GM10248 (cell line): ENCODE measurements at regions not wholly inside any gene's neighbourhood (a gene's known extent, or its start where the extent isn't known, plus 50 kb on each side); places are given as distances from the start of the nearest gene placed in this dataset.

Source experiments
- CTCF ChIA-PET: fragments of 300-600 bp; sonication (Branson Sonifier 250); formaldehyde crosslinking; extraction: SDS; loops from one replicate; lab custom pipeline; 2021; ENCODE audit warnings: antibody characterized with exemption; lab: Yijun Ruan, JAX
- POLR2A ChIA-PET: fragments of 350-650 bp; sonication (Branson Sonifier 250); formaldehyde crosslinking; extraction: SDS; loops from one replicate; lab custom pipeline; 2020; ENCODE audit warnings: antibody characterized with exemption; lab: Yijun Ruan, JAX
- DNase-seq: peaks from one replicate; pipeline ENCODE4 v3.0.0; 2012; ENCODE audit errors: extremely low spot score
- CTCF ChIP-seq: IDR thresholded peaks from 2 replicates; pipeline ENCODE4 v1.5.1; 2012; ENCODE audit warnings: mild to moderate bottlenecking, low read depth; ENCODE audit errors: extremely low read depth, missing control alignments, control extremely low read depth

GRCh38 chr6:91330896-91331295, 744.0 kb upstream of the MAP3K7 start:
- no peak for DNase-seq
- ChIA-PET CTCF (interaction anchor here (0.7 to 3.5 kb wide), 8 partner anchors 9 to 328 kb away, joined by 3 to 22 read pairs (median 4); no protein-coding TSS in a partner anchor), POLR2A (no interaction called here)
- no peak for TF ChIP-seq CTCF

- POLR2A ChIA-PET: no interaction called here
- no peak for DNase-seq
- TF ChIP-seq CTCF: no peak
- CTCF ChIA-PET: interaction anchor here (0.7 kb wide), 1 partner anchor 10 kb away, joined by 4 read pairs; no protein-coding TSS in a partner anchor
Observed at GRCh38 chr6:91328241-91328640, 741.4 kb upstream of the MAP3K7 start.

- POLR2A ChIA-PET: no interaction called here
- DNase-seq: no peak
- no peak for TF ChIP-seq CTCF
- CTCF ChIA-PET: no interaction called here
Observed at GRCh38 chr6:91324711-91325110, 737.8 kb upstream of the MAP3K7 start.

- ChIA-PET POLR2A (no interaction called here), CTCF (interaction anchor here (1.0 kb wide), 1 partner anchor 12 kb away, joined by 4 read pairs; no protein-coding TSS in a partner anchor)
- no peak for TF ChIP-seq CTCF
- DNase-seq: no peak
Observed at GRCh38 chr6:91317984-91318383, 731.1 kb upstream of the MAP3K7 start.

- ChIA-PET CTCF (interaction anchor here (0.8 to 1.2 kb wide), 4 partner anchors 10 to 236 kb away, joined by 3 to 4 read pairs (median 3); no protein-coding TSS in a partner anchor), POLR2A (no interaction called here)
- TF ChIP-seq CTCF: no peak
- DNase-seq: no peak
Observed at GRCh38 chr6:91317247-91317835, 730.5 kb upstream of the MAP3K7 start.

GRCh38 chr6:91310178-91310577, 723.3 kb upstream of the MAP3K7 start:
- POLR2A ChIA-PET: no interaction called here
- TF ChIP-seq CTCF: no peak
- DNase-seq: no peak
- CTCF ChIA-PET: interaction anchor here (1.0 to 1.3 kb wide), 3 partner anchors 11 to 34 kb away, joined by 3 read pairs; no protein-coding TSS in a partner anchor
